IPS-NIHi11 (cell line): ENCODE measurements at regions not wholly inside any gene's neighbourhood (a gene's known extent, or its start where the extent isn't known, plus 50 kb on each side); places are given as distances from the start of the nearest gene placed in this dataset.

Experiments used
- DNase-seq: peaks from one replicate; pipeline ENCODE4 v3.0.0; 2012; ENCODE audit warnings: mixed read lengths, low spot score

DNA sequence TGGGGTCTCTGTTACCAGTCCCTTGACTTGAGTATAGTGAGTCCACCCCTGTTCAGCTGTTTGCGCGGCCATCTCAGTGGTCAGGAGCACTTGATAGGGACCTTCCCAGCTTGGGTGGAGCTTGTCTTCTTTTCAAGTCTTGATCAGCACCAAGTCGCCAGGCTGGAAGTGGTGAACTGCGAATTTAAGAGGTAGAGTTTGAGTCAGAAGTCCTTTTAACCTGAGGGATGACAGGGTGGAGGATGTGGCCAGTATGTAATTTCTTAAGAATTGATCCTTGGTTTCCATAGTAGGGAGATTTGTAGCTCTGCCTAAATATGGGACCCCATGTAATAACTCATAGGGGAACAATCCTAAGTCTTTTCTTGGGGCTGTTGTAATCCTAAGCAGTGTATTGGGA is 86.3 kb upstream of the XCR1 start:
- no peak for DNase-seq

DNA sequence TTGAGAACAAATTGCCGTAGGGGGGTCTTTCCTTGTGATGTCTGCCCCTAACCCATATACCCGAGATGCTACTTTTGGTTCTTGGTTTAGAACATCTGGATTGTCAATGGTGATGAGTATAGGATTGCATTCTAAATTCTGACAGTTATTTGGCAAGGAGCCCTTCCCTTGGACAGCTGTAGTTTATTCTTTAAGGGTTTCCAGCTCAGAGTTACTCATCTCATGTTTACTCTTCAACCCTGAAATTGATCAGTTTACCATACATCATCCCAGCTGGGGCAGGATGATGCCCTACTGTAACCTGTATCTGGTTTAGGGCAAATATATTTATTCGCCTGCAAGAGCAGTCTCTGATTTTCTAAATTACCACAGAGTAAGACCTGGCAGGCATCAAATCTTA is 85.7 kb upstream of the XCR1 start:
- DNase-seq = no peak

DNA sequence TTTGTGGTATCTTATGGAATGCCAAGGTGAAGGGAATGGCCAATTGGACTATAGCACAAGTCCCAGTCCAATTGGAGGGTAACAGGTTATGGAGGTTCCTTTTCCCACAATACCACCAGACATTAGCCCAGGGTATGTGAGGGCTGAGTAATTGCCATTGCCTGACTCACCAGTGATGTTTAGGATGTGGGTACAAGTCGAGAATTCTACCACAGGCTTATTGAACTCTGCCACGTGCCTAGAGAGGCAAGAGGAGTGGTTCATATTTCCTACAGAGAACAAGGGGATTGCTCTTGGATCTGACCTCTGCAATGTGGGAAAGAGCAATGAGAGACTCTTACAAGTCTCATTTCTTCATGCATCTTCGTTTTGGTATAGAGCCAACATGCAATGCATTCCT is 85.0 kb upstream of the XCR1 start:
- no peak for DNase-seq

DNA sequence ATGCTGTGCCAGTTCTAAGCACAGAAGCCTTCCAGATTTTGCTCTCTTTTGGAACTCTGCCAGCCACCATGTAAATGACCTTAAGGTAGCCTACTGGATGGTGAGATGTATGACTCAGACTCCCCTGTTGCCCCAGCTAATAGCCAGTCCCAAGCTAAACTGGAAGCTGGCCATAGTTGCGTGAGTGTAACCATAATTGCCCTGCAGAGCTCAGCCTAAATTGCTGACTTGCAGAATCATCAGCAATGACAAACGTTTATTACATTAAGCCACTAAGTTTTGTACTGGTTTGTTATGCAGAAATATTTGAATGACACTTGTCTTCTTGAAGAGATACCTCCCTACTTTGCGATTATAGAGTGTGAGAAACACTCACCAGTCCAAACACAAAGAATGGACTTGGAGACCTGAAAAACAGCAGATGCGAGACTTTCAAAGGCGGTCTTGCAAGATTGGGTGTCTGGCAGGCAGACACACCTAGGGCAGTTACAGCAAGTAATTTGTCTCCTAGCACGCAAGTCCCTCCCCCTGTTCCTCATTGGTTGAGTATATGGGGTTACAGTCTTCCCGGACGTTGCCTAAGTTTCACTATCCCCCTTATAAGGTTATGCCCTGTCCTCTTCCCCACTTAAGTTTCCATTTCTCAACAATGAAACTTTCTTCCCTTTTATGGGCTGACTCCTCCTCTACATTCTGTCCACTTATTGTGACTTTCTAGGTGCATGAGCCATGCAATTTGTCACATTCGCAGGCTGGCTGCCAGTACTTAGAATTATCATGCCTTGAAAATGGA is 83.6 kb upstream of the XCR1 start:
- peak; percentile 46 for DNase-seq

DNA sequence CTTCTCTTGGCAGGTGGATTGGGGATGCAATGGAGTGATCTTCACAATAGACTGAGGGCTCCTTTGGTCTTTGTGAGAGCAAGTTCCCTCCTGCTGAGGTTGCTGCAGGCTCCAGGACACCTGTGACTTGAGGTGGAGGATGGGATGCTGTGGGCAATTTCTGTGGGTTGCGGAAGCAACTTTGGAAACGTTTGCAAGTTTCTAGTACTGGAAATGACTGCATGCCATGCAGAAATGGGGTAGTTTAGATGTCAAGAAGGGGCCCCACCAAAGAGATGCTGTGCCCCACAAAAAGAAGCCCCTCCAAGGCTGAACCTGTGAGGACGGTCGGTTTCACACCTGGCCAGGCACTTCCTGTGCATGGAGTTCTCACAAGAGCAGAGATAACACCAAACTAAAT is 80.4 kb upstream of the XCR1 start:
- no peak for DNase-seq

DNA sequence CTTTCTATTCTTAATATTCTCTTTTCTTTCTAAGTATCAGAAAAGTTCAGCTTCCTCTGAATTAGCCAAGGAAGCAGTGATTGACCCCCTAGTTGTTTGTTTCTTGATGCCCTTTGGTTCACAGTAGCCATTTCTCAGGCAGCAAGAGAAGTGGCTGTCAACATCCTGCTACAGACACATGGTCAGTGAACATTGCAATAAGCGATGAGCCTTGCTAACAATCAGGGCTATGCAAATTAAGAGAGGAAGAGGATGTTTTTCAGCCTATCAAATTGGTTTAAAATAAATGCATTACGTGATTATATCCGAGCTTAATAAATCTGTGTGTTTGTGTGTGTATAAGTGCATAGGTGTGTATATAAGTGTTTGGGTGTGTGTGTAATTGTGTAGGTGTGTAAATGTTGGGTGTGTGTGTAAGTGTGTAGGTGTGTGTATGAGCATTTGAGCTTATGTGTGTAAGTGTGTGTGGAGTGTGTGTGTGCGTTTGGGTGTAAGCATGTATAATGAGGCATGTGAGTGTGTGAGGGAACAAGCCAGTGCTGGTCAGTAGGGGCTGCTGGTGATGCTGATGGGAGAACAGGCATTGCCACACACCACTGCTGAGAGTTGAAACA is 78.1 kb upstream of the XCR1 start:
- DNase-seq = no peak

DNA sequence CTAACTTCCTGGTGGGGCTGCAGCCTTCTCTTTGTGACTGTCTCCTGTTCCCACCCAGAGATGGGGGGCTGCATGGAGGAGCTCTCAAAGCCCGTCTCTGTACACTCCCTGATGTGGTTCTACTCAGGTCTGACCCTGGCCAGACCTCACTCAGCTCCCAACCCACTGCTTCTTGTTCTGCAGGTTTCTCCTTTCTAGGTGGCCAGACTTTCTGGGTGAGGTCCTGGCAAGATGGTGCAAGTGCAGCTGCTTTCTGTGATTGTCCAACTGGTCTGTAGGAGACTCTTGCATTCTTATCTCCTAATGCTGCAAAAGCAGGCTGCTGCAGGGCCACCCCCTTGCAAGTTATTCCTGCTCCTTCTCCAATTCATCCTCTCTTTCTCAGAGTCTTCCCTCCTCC is 77.4 kb upstream of the XCR1 start:
- DNase-seq = no peak

DNA sequence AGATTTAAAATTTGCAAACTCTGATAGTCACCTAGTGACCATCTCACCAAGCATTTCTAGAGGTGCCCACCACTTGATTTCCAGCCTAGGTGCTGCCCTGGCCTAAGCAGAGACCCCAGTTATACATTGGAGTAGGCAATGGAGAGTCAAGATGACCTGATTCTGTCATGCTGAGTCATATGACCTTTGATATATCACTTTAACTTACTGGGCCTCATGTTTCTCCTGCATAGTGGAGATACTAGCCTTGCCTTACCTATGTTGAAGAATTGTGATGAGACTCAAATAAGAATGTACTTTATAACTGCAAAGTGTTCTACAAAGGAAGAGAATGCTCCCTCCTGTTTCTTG is 75.5 kb upstream of the XCR1 start:
- DNase-seq = no peak

DNA sequence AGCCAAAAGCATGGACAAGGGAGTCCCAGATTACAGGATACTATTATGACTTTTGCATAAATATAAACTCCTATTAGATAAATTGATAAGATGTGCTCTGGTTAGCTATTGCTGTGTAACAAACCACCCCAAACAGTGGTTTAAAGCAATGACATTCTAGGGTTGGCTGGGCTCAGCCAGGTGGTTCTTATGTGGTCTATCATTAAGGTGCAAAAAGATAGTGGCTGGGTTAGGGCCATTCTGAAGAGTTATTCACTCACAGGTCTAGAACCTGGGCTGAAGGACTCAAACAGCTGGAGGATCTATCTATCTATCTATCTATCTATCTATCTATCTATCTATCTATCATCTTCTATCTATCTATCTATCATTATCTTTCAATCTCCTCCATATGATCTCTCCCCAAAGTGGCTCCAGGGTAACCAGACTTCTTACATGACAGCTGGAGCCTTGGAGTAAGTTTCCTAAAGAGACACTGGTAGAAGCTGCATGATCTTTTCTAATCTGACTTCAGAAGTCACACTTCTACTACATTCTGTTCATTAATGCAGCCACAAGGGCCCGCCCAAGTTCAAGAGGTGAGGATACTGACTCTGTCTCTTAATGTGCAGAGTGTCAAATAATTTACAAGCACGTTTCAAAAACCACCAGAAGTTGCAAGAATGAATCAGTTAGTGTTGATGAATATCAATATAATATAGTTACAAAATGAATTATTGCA is 74.9 kb upstream of the XCR1 start:
- no peak for DNase-seq

DNA sequence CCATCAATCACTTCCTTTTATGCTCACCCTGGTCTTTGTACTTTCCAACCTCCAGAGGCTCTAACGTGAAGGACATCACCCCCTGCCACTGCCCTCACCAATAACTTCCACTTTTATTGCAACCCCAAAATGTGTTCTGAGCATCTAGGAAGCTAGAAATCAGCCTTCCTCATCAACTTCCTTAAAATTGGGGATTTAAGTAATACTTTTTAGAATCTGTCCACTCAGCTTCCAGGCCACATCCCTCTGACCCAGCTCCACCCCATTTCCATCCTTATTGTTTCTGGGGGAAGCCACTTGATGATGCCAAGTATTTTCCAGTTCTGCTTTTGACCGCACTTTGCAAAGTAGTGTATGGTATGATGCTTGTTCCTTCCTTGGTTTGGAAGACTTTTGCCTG is 73.5 kb upstream of the XCR1 start:
- DNase-seq = no peak

DNA sequence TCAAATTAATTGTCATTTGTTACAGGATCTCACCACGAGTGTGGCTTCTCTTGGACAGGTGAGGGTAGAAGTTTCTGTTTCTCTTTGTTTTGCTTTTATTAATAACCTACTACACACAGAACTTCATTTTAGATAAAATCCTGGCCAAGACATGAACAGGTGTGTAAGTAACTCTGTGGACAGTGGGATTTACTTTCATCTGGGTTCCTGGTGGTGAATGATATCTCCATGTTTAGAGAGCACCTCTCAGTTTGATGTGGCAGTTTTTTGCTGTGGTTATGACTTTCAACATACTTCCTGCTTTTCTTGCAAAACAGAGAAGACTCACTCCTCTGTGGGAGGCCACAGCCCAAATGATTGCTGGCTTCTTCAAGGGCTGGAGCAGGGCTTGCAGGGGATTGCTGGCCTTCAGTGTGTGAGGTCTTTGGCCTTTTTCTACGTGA is 71.1 kb upstream of the XCR1 start:
- DNase-seq = no peak

DNA sequence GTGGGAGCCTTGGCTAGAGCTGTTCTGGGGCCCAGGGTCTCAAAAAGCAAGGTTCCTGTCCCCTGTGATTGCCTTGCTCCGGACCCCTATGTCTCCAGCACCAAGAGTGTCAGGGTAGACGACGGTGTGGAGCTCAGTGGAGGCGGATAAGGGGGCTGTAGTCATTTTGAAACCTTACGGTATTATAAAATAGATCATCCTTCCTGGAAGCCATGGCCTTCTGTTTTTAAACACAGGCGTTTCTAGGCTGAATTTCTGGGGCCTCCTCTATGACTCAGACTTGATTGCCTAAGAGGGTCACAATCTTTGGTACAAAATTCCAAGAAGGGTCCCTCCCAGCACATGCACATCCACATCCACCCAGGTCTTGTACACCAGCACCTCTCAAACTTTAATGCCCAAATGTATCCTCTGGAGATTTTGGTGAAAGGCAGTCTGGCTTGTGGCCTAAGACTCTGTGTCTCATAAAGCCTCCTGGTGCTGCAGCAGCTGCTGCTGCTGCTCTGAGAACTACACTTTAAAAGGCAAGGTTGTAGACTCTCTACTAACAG is 70.5 kb upstream of the XCR1 start:
- no peak for DNase-seq

DNA sequence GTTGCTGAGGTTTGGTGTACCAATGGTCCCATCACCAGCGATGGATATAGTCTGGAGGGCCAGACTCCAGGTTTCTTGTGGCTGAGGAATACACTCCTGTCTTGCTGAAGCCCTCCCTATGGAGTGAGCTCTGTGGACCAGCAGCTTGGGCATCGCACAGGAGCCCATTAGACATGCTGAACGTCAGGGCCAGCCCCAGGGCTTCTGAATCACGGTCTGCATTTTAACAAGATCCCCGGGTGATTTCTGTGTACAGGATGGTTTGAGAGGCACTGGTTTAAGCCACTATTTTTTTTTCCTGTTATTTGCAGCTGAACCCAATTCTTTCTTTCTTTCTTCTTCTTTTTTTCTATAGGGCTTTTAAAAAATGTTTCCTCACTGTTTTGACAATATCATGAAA is 69.5 kb upstream of the XCR1 start:
- DNase-seq = no peak

DNA sequence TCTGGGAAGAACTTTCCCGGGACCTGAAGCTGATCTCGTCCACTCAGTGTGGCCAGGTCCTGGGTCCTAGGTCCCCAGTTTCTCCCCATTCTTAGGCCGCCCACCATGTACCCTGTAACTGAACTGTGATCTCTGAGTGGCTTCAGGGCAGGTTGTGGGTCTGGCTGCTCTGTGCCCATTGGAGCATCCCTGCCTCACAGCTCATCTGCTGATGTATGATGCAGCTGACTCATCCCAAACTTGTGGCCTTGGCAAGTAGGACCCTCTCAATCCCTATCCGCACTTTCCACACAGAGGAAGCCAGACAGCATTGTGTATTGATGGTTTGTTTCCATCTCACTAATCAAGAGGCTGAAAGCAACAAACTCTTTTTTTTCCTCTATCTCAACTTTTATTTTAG is 69.1 kb upstream of the XCR1 start:
- DNase-seq = no peak

DNA sequence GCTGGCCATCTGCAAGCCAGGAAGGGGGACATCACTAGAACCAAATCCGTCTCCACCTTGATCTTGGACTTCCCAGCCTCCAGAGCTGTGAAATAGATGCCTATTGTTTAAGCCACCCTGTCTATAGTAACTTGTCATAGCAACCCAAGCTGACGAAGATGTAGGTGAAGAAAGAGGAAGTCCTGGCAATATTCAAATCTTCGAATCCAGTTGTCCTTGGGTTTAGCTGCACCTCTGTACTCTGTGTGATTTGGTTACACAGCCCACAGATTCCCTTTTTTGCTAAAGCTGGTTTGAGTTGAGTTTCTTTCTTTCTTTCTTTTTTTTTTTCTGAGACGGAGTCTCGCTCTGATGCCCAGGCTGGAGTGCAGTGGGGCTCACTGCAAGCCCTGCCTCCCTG is 68.0 kb upstream of the XCR1 start:
- DNase-seq = no peak

DNA sequence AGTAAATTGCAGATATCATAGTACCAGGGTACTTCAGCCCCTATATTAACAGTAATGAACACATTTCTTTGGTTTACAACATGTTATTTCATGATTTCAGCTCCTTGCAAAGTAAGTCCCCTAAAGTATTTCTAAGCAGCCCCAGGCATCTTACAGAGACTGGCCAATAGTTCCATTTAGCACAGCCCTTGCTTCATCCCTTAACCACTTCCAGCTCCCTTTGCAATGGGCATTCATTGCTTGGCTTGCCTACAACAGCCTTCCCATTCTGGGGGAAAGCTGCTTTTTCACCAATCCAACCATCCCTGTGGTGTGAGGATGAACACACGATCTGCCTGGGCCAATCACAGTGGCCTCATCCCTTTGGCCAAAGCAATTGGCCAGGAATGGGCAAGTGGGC is 67.2 kb upstream of the XCR1 start:
- no peak for DNase-seq

DNA sequence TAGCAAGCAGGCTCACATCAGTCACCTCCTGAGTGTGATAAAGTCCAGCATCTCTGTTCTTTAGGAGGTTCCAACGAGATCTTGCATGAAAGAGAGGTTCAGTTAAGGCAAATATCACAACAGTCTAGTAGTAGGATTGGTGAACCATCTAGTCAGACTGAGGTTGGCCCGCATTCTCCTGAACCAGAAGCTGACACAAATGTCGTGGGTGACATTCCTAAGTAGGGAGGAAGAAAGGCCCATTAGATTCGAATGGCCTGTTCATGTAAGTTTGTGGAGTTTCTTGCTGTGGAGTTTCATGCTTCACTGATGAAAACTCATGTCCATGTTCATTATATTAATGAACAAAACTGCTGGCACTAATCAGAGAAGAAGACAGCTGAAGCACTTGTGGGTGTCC is 66.7 kb upstream of the XCR1 start:
- DNase-seq = no peak

DNA sequence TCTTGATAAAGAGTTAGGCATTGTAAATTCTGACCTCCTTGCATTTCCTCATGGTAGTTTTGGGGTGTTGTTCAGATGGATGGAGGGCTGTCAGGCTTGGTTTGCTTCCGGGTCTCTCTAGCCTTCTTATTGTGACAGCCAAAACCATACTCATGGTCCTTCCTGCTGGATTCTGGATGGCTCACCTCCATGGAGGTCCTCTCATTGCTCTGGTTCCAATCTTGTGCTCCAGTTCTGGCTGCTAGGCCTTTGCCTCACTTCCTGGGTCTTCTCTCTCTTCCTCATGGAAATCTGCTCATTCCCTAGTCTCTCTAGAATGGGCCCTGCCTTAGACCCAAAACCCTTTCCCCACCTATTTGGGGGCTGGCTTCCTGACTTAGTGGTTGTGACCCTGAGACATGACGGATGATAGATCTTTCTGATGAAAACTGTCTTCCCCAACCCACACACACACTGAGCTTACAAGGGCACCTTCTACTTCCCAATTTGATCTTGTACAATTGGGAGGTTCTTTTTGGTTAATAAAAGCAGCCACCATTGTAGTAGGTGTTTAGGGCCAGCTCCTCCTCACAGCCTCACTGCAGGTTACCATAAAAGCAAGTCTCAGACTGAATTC is 66.2 kb upstream of the XCR1 start:
- DNase-seq = no peak

DNA sequence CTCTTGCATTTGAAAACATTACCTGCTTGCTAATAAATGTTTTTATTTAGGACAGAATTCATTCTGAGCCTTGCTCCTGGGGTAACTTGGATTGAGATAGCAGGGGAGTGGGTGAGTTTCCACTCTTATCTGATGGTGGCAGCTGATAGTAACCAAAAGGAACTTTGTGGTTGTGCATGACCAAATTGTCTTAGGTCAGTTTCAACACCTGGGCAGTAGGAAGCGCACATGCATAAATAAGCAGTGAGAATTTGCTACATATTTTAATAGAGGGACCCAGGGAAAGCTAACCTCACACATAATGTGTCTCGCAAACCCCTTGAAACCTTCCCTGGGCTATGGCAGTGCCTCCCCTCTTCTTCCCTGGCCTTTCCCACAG is 65.4 kb upstream of the XCR1 start:
- no peak for DNase-seq

DNA sequence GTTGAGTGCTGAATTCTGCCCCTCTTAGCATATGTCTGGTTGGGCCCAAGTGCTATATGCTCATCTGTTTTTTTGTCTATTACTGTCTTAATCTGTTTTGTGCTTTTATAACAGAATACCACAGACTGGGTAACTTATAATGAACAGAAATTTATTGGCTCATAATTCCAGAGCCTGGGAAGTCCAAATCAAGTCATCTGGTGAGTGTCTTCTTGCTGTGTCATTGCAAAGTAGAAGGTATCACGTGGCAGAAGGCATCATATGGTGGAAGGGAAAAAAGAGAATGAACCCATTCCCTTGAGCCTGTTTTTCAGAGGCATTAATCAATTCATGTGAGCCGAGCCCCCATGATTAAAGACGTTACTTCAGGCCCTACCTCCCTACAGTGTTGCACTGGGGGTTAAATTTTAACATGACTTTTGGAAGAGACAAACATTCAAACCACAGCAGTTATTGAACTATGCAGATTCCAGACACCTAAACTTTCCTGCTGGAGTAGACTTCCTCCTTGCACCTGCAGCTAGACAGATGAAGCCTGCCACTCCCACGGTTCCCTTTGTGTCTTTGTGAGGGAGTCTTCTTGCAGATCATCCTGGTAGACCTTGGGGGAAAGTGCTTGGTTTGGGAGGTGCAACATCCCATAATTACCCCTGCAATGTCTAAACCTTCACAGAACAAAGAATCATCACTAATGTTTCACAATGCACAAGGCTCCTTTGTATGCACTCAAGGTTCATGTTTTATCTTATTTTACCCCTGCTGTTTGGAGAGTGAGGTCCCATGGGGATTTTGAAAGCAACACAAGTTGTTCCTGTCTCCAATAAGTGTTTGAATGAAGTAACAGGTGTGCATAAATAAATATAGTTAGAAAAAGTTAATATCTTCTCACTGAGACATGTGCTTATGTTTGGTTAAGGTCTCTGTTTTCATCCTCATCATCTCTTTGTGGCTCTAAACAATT is 64.7 kb upstream of the XCR1 start:
- DNase-seq = no peak

DNA sequence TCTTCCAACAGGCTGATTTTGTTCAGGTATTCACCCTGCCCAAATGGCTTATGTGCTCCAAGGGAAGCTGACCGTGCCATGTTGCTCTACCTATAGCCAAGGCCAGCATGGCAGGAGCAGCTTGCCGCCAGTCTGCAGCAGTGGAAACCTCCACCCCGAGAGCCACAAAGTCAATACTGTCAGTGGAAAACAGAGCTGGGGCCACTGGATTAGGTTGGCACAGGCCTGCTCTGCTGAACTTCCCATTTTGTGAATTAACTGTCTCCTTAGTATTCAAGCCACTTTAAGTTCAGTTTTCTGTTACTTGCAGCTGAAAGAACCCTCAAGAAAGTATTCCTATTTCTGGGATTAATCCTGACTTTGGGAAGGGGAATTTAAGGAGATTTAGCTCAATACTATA is 63.8 kb upstream of the XCR1 start:
- no peak for DNase-seq

DNA sequence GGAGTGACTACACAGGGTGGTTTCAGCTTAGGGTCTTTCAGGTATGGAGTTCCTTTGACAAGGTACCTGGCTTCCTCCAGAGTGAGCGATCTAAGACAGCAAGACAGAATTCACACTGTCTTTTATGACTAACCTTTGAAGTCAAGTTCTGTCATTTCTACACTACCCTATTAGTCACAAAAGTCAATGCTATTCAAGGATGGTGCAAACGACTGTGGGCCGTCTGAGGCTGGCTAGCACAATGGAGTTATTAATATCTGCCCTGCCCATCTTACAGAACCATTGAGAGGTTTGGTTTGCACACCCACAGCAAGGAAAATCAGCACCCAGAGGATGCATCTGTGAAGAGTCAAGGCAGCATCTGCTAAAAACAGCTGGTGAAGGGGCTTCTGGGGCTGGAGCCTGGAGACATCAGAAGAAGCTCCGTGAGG is 62.9 kb upstream of the XCR1 start:
- no peak for DNase-seq
